ENCODE measurements at regions not wholly inside any gene's neighbourhood (a gene's known extent, or its start where the extent isn't known, plus 50 kb on each side); places are given as distances from the start of the nearest gene placed in this dataset.

- Mint-ChIP-seq H3K9me3 (peaks cover 5% of the 10 kb centered on the region; the same call in 1 of the 3 replicates), H3K27me3 (ENCODE audit: insufficient read depth, low read depth, poor library complexity) (no peaks in the 10 kb centered on the region), H3K36me3 (ENCODE audit: low read depth) (peaks cover 3% of the 10 kb centered on the region; the same call in 1 of the 3 replicates), H3K27ac (no peak overlapping the region), H3K4me3 (no peak overlapping the region), H3K4me1 (peaks cover 5% of the 10 kb centered on the region; the same call in 2 of the 3 replicates)
- Histone ChIP-seq H3K4me1 (ENCODE audit: insufficient read depth) (0 out of 2 replicates have a peak, but pooled peaks cover 5% of the 10 kb centered on the region), H3K36me3 (ENCODE audit: insufficient read depth) (no peaks in the 10 kb centered on the region), H2AFZ (no peak overlapping the region), H3K27me3 (ENCODE audit: insufficient read depth) (no peaks in the 10 kb centered on the region), H4K20me1 (replicated peaks; ENCODE audit: insufficient read depth) (no peaks in the 10 kb centered on the region), H3K4me2 (no peak overlapping the region), H3K9me2 (ENCODE audit: insufficient read depth) (no peaks in the 10 kb centered on the region), H3K4me3 (no peak overlapping the region), H3F3A (replicated peaks; ENCODE audit: low read depth) (no peaks in the 10 kb centered on the region), H3K27ac (ENCODE audit: low read depth) (no peak overlapping the region), H3K79me2 (replicated peaks; ENCODE audit: insufficient read depth) (no peaks in the 10 kb centered on the region)
- no peak for DNase-seq (ENCODE audit: low spot score)
- ATAC-seq = no peak
- TF ChIP-seq NANOG (IDR thresholded peaks at IDR 0.05; ENCODE audit: borderline replicate concordance) (no peak), EZH2 (IDR thresholded peaks at IDR 0.05; ENCODE audit: low read depth, unreplicated experiment) (no peak)
Measured at GRCh38 chr6:62452586-62452985, 166.6 kb upstream of the KHDRBS2 start.

DNA sequence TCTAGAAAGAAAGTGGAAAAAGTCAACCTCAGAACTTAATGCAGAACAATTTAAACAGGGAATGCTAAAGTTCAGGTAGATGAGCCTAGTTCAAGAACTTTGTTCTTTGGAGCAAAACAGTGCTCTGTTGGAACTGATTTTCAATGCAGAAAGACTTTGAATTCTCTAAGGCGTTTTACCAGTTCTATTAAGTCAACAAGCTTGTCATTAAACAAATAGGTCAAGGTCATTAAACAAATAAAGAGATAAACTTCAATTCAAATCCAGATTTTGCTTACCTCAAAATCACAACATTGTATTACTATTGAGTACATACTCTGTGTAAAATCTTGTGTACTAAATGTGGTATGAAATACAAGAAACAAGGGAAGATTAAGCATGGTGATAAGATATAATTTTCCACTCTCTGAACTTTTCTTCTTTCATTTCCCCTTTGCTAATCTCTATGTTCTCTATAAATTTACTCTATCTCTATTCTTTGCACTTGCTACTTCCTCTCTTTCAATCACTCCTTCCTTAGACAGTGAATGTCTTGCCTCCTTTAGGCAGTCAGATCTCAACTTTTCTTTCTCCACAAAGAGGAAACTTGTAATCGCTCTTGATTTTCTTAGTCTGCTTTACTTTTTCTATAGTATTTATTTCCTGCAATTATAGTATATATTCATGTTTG is 160.8 kb upstream of the KHDRBS2 start:
- no peak overlapping the region for H2AFZ ChIP-seq
- peak; percentile 2 for DNase-seq (ENCODE audit: low spot score)
- no peaks in the 10 kb centered on the region for H4K20me1 ChIP-seq (replicated peaks; ENCODE audit: insufficient read depth)
- H3K79me2 ChIP-seq (replicated peaks; ENCODE audit: insufficient read depth) = no peaks in the 10 kb centered on the region
- H3K27me3 ChIP-seq (ENCODE audit: insufficient read depth) = no peaks in the 10 kb centered on the region
- no peak overlapping the region for H3K4me3 Mint-ChIP-seq
- H3K27ac ChIP-seq (ENCODE audit: low read depth) = no peak overlapping the region
- H3K36me3 ChIP-seq (ENCODE audit: insufficient read depth) = no peaks in the 10 kb centered on the region
- no peak overlapping the region for H3K4me2 ChIP-seq
- 0 out of 2 replicates have a peak, but pooled peaks cover 6% of the 10 kb centered on the region for H3K4me1 ChIP-seq (ENCODE audit: insufficient read depth)
- no peak for ATAC-seq
- peaks cover 9% of the 10 kb centered on the region; the same call in 2 of the 3 replicates for H3K4me1 Mint-ChIP-seq
- no peak overlapping the region for H3K4me3 ChIP-seq
- no peaks in the 10 kb centered on the region; the same call in 2 of the 3 replicates for H3K36me3 Mint-ChIP-seq (ENCODE audit: low read depth)
- H3K9me3 Mint-ChIP-seq = peaks cover 5% of the 10 kb centered on the region; the same call in 1 of the 3 replicates
- H3F3A ChIP-seq (replicated peaks; ENCODE audit: low read depth) = no peaks in the 10 kb centered on the region
- H3K9me2 ChIP-seq (ENCODE audit: insufficient read depth) = no peaks in the 10 kb centered on the region
- peaks cover 3% of the 10 kb centered on the region for H3K27me3 Mint-ChIP-seq (ENCODE audit: insufficient read depth, low read depth, poor library complexity)
- H3K27ac Mint-ChIP-seq = no peak overlapping the region
- TF ChIP-seq JUNB (IDR thresholded peaks at IDR 0.05; ENCODE audit: unreplicated experiment) = no peak
- TF ChIP-seq STAT1 (IDR thresholded peaks at IDR 0.05; ENCODE audit: unreplicated experiment) = no peak
- no peak for TF ChIP-seq ZNF114 (CRISPR knock-in tag; IDR thresholded peaks at IDR 0.05)
- no peak for TF ChIP-seq POLR2AphosphoS5 (IDR thresholded peaks at IDR 0.05; ENCODE audit: low read depth)
- TF ChIP-seq REST (IDR thresholded peaks at IDR 0.05; ENCODE audit: unreplicated experiment) = no peak
- no peak for TF ChIP-seq ZNF462 (CRISPR knock-in tag; IDR thresholded peaks at IDR 0.05)
- TF ChIP-seq ZNF331 (CRISPR knock-in tag; IDR thresholded peaks at IDR 0.05; ENCODE audit: low read depth) = no peak
- no peak for TF ChIP-seq EZH2phosphoT487 (IDR thresholded peaks at IDR 0.05; ENCODE audit: unreplicated experiment)
- no peak for TF ChIP-seq NANOG (IDR thresholded peaks at IDR 0.05; ENCODE audit: borderline replicate concordance)
- TF ChIP-seq CREB1 (CRISPR knock-in tag; IDR thresholded peaks at IDR 0.05; ENCODE audit: low read depth) = no peak

Data from GM23338 (cell line).